Right lobe of liver (tissue), 6 donors: ENCODE measurements at regions not wholly inside any gene's neighbourhood (a gene's known extent, or its start where the extent isn't known, plus 50 kb on each side); places are given as distances from the start of the nearest gene placed in this dataset.

Experiments used
- ATAC-seq, 4 donors: fragments of 200-7000 bp; cut with Tn5 transposase; one replicate each; pipeline ENCODE4 v1.9.1; 2020; ENCODE audit warnings: mild to moderate bottlenecking in 4 of 4, moderate library complexity in 4 of 4
- DNase-seq, 3 donors: peaks; one replicate each; pipeline ENCODE4 v3.0.0-alpha.2; 2020
- H3K27ac ChIP-seq, 3 donors: fragments of 200-600 bp; one replicate each; pipeline ENCODE4 v1.8.0; 2022
- H3K27me3 ChIP-seq, 2 donors: fragments of 200-600 bp; one replicate each; pipeline ENCODE4 v1.8.0; 2022
- H3K36me3 ChIP-seq, 4 donors: fragments of 200-600 bp; sonication (generic) in 1 of 4; one replicate each; pipeline versions ENCODE4 v1.5.1 to v1.8.0; 2017 to 2022; ENCODE audit warnings: control low read depth in 1 of 4
- H3K4me1 ChIP-seq, 4 donors: fragments of 200-600 bp; sonication (generic) in 1 of 4; one replicate each; pipeline versions ENCODE4 v1.5.1 to v1.8.0; 2017 to 2022; ENCODE audit warnings: control low read depth in 1 of 4
- H3K4me3 ChIP-seq, 3 donors: fragments of 200-600 bp; one replicate each; pipeline ENCODE4 v1.8.0; 2022
- H3K9me3 ChIP-seq, 4 donors: fragments of 200-600 bp; sonication (generic) in 1 of 4; one replicate each; pipeline versions ENCODE4 v1.5.1 to v1.8.0; 2017 to 2022; ENCODE audit warnings: control low read depth in 1 of 4
- CTCF ChIP-seq, 4 donors: fragments of 200-600 bp in 3 of 4; fragments of 450-650 bp in 1 of 4; IDR thresholded peaks; one replicate each; pipeline versions ENCODE4 v1.5.1 to v1.8.0; 2016 to 2022; ENCODE audit warnings: antibody characterized with exemption in 4 of 4, mild to moderate bottlenecking in 2 of 4
- POLR2A ChIP-seq: fragments of 450-650 bp; IDR thresholded peaks from one replicate; pipeline ENCODE4 v1.6.1; 2017; ENCODE audit warnings: antibody characterized with exemption, mild to moderate bottlenecking
- WGBS: methylation state at CpG from one replicate; pipeline ENCODE4 v1.1.6; 2018; ENCODE audit warnings: low coverage, low lambda C conversion rate; ENCODE audit not compliant: insufficient coverage; ENCODE audit errors: missing lambda C conversion rate; 5-methylcytosine and 5-hydroxymethylcytosine counted together
- intact Hi-C, 2 donors: fragments of 100-400 bp; cut with DNase I; formaldehyde crosslinking; loops; one replicate each; pipeline versions ENCODE4 v1.11.2 to v1.14.1; 2022
- donor health status: DM: no; HTN: yes; CAD: no.
- donor health status: DM: no; HTN: no; CAD: no.
- donor health status: DM: no; HTN: no; CAD: no.
- donor health status: DM: no; HTN: yes; CAD: no.
- donor health status: DM: no; HTN: yes; CAD: no.

GRCh38 chr10:84768132-84768531, 439.7 kb downstream of the CCSER2 start:
- DNase-seq (no peak), ATAC-seq (peak; percentile 50 to 71 (median 66))
- Histone ChIP-seq H3K36me3 (no peaks in the 10 kb centered on the region), H3K9me3 (no peaks in the 10 kb centered on the region), H3K27me3 (no peaks in the 10 kb centered on the region), H3K27ac (peak overlapping the region in 1 of 3 donors; percentile 21), H3K4me3 (no peak overlapping the region), H3K4me1 (peaks cover 0 to 6% (median 3%) of the 10 kb centered on the region in 4 donors)
- TF ChIP-seq POLR2A (no peak), CTCF (IDR thresholded peaks at IDR 0.05) (no peak)
- intact Hi-C loops: no loop called here
- 36% methylated on average over 4 of the region's 4 CpGs for WGBS

- Histone ChIP-seq H3K9me3 (no peaks in the 10 kb centered on the region), H3K27me3 (no peaks in the 10 kb centered on the region), H3K4me1 (no peaks in the 10 kb centered on the region), H3K4me3 (no peak overlapping the region), H3K27ac (no peak overlapping the region), H3K36me3 (no peaks in the 10 kb centered on the region)
- TF ChIP-seq POLR2A (no peak), CTCF (IDR thresholded peaks at IDR 0.05) (no peak)
- DNase-seq (no peak), ATAC-seq (no peak)
- intact Hi-C loops: no loop called here
These were observed 442.4 kb downstream of the CCSER2 start for GRCh38 chr10:84770824-84771223.

- Histone ChIP-seq H3K9me3 (no peaks in the 10 kb centered on the region), H3K4me1 (no peaks in the 10 kb centered on the region), H3K36me3 (no peaks in the 10 kb centered on the region), H3K27ac (no peak overlapping the region), H3K27me3 (no peaks in the 10 kb centered on the region), H3K4me3 (no peak overlapping the region)
- DNase-seq (no peak), ATAC-seq (peak; percentile 79 to 92 (median 86))
- 0% methylated on average over 1 of the region's 1 CpG for WGBS
- TF ChIP-seq CTCF (IDR thresholded peaks at IDR 0.05): peak; percentile 49 to 68 (median 64)
- TF ChIP-seq POLR2A: no peak
- intact Hi-C loops: no loop called here
These were observed 455.0 kb downstream of the CCSER2 start for GRCh38 chr10:84783386-84783785.

GRCh38 chr10:84783909-84784308, 455.5 kb downstream of the CCSER2 start:
- Histone ChIP-seq H3K27me3 (no peaks in the 10 kb centered on the region), H3K27ac (no peak overlapping the region), H3K9me3 (no peaks in the 10 kb centered on the region), H3K4me1 (no peaks in the 10 kb centered on the region), H3K36me3 (no peaks in the 10 kb centered on the region), H3K4me3 (no peak overlapping the region)
- DNase-seq (no peak), ATAC-seq (peak in 1 of 4 donors; percentile 12)
- TF ChIP-seq CTCF (IDR thresholded peaks at IDR 0.05) (no peak), POLR2A (no peak)
- intact Hi-C loops: no loop called here

GRCh38 chr10:84784749-84785148, 456.4 kb downstream of the CCSER2 start:
- Histone ChIP-seq H3K27ac (no peak overlapping the region), H3K9me3 (no peaks in the 10 kb centered on the region), H3K36me3 (no peaks in the 10 kb centered on the region), H3K27me3 (no peaks in the 10 kb centered on the region), H3K4me1 (no peaks in the 10 kb centered on the region), H3K4me3 (no peak overlapping the region)
- ATAC-seq (no peak), DNase-seq (no peak)
- TF ChIP-seq CTCF (IDR thresholded peaks at IDR 0.05) (no peak), POLR2A (no peak)
- intact Hi-C loops: no loop called here
